Neutrophil (primary cell): ENCODE measurements at regions not wholly inside any gene's neighbourhood (a gene's known extent, or its start where the extent isn't known, plus 50 kb on each side); places are given as distances from the start of the nearest gene placed in this dataset.

Experiments
- H3K27ac ChIP-seq: fragments of 200-600 bp; sonication (generic); 2 replicates; pipeline ENCODE4 v1.5.1; 2016; ENCODE audit warnings: mild to moderate bottlenecking, moderate library complexity
- H3K27me3 ChIP-seq: fragments of 200-600 bp; sonication (generic); 2 replicates; pipeline ENCODE4 v1.6.0; 2016; ENCODE audit warnings: mild to moderate bottlenecking
- H3K36me3 ChIP-seq: fragments of 200-600 bp; sonication (generic); 2 replicates; pipeline ENCODE4 v1.5.1; 2017
- H3K4me1 ChIP-seq, 2 experiments: fragments of 200-600 bp in 1 of 2; sonication (generic) in 1 of 2; 1 replicate in 1 of 2; 2 replicates in 1 of 2; pipeline versions ENCODE4 v1.5.1 to v1.6.1; 2013 to 2016; ENCODE audit warnings: low read depth in 1 of 2, low read length in 1 of 2, mild to moderate bottlenecking in 1 of 2, moderate library complexity in 1 of 2; ENCODE audit not compliant: control insufficient read depth in 1 of 2, insufficient read depth in 1 of 2
- H3K4me3 ChIP-seq, 2 experiments: fragments of 200-600 bp in 1 of 2; sonication (generic) in 1 of 2; 1 replicate in 1 of 2; 2 replicates in 1 of 2; pipeline ENCODE4 v1.5.1; 2013 to 2016; ENCODE audit warnings: low read depth in 1 of 2, low read length in 1 of 2, mild to moderate bottlenecking in 1 of 2, moderate library complexity in 1 of 2
- H3K9me3 ChIP-seq: fragments of 200-600 bp; sonication (generic); 2 replicates; pipeline ENCODE4 v1.5.1; 2016
- CTCF ChIP-seq: fragments of 200-600 bp; sonication (generic); IDR thresholded peaks from 2 replicates; pipeline ENCODE4 v1.5.1; 2016; ENCODE audit warnings: antibody characterized with exemption

- Histone ChIP-seq H3K4me3 (no peak overlapping the region), H3K27me3 (peaks cover 22% of the 10 kb centered on the region), H3K4me1 (no peaks in the 10 kb centered on the region), H3K27ac (no peak overlapping the region), H3K9me3 (no peaks in the 10 kb centered on the region), H3K36me3 (no peaks in the 10 kb centered on the region)
- TF ChIP-seq CTCF: no peak
Measured at GRCh38 chr4:41408859-41409593, 128.9 kb upstream of the LIMCH1 start.

- H3K4me1 ChIP-seq: no peaks in the 10 kb centered on the region
- no peak overlapping the region for H3K4me3 ChIP-seq
- H3K9me3 ChIP-seq: no peaks in the 10 kb centered on the region
- no peaks in the 10 kb centered on the region for H3K36me3 ChIP-seq
- no peak overlapping the region for H3K27ac ChIP-seq
- peaks cover 27% of the 10 kb centered on the region for H3K27me3 ChIP-seq
- TF ChIP-seq CTCF: no peak
Measured at GRCh38 chr4:41409594-41409895, 128.4 kb upstream of the LIMCH1 start.

GRCh38 chr4:41410049-41410448, 127.9 kb upstream of the LIMCH1 start:
- Histone ChIP-seq H3K36me3 (no peaks in the 10 kb centered on the region), H3K27me3 (peaks cover 32% of the 10 kb centered on the region), H3K4me3 (no peak overlapping the region), H3K27ac (no peak overlapping the region), H3K9me3 (no peaks in the 10 kb centered on the region), H3K4me1 (no peaks in the 10 kb centered on the region)
- no peak for TF ChIP-seq CTCF

GRCh38 chr4:41413670-41414411, 124.1 kb upstream of the LIMCH1 start:
- Histone ChIP-seq H3K4me1 (no peaks in the 10 kb centered on the region), H3K4me3 (no peak overlapping the region)
- no peak for TF ChIP-seq CTCF

GRCh38 chr4:41414412-41414779, 123.6 kb upstream of the LIMCH1 start:
- no peaks in the 10 kb centered on the region for H3K9me3 ChIP-seq
- H3K27ac ChIP-seq: no peak overlapping the region
- H3K4me1 ChIP-seq: no peaks in the 10 kb centered on the region
- no peak for TF ChIP-seq CTCF
- H3K27me3 ChIP-seq: peaks cover 38% of the 10 kb centered on the region
- no peaks in the 10 kb centered on the region for H3K36me3 ChIP-seq
- H3K4me3 ChIP-seq: no peak overlapping the region

More at GRCh38 chr4:41413670-41414411, 124.1 kb upstream of the LIMCH1 start:
- H3K9me3 ChIP-seq: no peaks in the 10 kb centered on the region
- no peak overlapping the region for H3K27ac ChIP-seq
- peaks cover 38% of the 10 kb centered on the region for H3K27me3 ChIP-seq
- no peaks in the 10 kb centered on the region for H3K36me3 ChIP-seq
